GM19452 (cell line): ENCODE measurements at regions not wholly inside any gene's neighbourhood (a gene's known extent, or its start where the extent isn't known, plus 50 kb on each side); places are given as distances from the start of the nearest gene placed in this dataset.

Source experiments
- ATAC-seq: cut with Tn5 transposase; IDR thresholded peaks from one replicate; pipeline ENCODE4 v1.9.1; 2021; ENCODE audit not compliant: unreplicated experiment

DNA sequence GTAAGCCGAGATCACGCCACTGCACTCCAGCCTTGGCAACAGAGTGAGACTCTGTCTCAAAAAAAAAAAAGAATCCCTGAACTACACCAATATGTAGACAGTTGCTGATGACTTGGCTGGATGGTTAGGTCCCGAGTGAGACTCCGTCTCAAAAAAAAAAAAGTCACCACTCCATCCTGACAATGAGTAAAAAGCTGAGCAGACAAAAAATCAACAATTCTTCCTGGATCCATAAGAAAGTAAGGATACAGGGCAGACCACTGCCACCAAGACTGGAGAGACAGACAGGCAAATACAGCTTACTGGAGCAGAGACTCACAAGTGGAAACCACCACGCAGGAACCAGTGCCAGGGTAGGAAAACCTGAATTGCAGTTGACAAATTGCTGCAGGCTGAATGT lies 67.1 kb upstream of the ERCC4 start:
- ATAC-seq, result no peak

DNA sequence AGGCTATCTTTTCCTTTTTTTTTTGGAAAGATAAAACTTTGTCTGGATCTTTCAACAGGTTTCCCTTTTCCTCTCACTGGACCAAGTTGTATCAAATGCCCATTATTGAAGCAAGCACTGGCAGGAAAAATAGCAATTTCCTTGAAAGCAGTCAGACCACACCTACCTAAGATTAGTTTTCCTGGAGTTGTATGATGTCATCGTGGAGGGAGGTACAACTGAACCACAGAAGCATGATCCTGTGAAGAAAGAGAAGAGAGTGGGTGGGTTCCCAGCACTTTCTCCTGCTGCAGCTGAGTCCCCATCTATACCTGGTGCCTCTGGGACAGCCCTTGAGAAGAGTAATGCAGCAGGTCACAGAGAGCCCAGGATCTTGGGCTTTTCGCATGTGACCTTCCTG lies 63.6 kb upstream of the ERCC4 start:
- no peak for ATAC-seq

DNA sequence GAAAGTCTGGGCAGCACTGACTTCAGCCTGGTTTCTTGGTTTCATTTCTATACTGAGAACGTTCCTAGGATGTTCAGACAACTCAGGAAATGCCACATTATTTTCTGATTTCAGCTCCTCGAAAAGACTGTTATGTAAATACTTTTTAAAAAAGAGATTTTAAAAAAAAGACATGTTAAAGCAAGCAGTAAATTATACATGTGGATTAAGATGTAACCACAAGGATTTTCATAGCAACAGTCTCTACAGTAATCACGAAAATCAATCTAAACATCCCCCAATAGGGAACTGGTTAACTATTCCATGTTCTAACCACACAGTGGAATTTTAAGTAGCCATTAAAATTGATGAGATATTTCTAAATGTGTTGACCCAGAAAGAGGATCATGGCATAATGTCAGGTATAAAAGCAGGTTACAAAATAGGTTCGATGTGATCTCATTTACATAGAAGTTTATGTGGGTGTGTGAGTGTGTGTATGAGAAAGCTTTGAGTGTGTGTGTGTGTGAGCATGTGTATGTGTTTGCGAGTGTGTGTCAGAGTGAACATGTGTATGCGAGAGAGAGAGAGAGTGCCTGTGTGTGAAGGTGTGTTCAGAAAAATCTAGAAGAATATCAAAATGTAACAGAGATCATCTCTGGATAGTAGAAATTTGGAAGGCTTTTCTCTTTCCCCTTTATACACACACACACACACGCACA lies 63.0 kb upstream of the ERCC4 start:
- no peak for ATAC-seq

DNA sequence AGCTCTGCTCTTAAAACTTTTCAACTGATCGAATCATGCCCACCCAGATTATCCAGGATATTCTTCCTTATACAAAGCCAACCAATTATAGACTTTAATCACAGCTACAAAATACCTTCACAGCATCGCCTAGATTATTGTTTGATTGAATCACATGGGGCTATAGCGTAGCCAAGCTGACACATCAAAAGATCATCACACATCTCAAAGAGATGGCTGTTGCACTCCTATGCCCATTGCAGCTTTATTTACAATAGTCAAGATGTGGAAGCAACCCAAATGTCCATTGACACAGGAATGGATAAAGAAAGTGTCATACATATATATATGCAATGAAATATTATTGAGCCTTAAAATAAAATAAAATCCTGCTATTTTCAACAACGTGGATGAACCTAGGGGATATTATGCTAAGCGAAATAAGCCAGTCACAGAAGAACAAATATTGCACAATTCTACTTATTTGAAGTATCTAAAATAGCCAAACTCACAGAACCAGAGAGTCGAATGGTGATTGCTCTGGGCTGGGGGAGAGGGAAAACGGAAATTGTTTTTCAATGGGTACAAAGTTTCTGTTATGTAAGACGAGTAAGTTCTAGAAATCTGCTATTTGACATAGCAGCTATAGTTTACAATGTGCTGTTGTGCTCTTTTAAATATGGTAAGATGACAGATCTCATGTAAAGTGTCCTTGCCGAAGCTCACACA lies 60.9 kb upstream of the ERCC4 start:
- ATAC-seq, result no peak

DNA sequence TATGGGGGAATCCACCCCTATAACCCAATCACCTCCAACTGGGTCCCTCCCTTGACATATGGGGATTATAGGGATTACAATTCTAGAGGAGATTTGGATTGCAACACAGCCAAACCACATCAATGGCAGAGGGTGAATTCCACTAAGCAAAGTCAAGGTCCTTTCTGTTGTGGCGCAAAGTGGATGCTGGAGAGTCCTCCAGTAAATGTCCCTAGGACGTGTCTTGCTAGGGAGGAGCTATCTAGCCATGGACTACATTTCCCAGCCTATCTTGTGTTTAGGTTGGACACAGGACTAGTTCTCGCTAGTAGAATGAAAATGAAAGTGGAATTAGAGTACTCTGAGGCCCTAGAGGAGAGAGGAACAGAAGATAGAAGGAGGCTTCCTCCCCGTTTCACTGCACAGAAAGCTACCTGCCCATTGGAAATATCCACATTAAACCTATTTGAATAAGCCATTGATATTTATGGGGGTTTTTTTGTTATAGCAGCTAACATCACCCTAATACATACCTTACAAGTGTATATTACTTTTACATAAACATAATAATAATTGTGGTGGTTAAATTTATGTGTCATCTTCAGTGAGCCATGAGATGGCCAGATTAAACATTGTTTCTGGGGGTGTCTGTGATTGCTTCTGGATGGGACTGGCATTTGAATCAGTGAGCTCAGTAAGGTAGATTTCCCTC lies 56.7 kb upstream of the ERCC4 start:
- no peak for ATAC-seq

DNA sequence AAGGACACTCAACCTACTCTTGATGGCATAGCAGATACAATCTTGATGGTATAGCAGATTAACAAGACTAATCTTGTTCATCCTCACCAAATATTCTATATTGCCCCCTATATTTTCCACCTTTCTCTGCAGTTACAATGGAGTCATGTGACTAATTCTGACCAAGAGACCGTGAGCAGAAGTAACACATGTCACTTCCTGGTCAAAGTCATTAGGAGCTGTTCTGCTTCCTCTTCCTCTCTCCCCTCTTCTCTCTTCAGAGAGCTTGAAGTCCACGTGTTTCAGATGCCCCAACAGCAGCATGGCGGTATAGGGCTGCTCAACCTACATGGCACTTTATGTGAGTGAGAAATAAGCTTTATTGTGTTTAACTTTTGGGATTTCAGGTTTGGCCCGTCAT lies 55.3 kb upstream of the ERCC4 start:
- no peak for ATAC-seq

DNA sequence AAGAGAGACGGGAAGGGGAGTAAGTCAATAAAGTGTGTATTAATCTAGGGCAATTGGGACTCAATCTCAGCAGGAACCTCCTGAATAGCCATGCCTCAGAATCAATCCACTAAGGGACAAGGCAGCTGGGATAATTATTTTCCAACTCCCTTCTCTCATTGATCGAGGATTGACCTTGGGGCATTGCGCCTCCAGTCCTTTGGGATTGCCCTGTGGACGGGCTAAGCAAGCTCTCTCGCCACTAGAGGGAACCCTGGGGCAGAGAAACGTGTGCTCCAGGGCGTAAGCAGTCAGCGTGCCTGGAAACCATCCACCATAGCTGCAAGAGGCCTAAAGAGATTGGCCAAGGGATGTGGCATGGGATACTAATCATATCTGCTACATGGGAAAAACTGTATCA lies 53.9 kb upstream of the ERCC4 start:
- no peak for ATAC-seq
